ENCODE measurements at regions not wholly inside any gene's neighbourhood (a gene's known extent, or its start where the extent isn't known, plus 50 kb on each side); places are given as distances from the start of the nearest gene placed in this dataset.

DNA sequence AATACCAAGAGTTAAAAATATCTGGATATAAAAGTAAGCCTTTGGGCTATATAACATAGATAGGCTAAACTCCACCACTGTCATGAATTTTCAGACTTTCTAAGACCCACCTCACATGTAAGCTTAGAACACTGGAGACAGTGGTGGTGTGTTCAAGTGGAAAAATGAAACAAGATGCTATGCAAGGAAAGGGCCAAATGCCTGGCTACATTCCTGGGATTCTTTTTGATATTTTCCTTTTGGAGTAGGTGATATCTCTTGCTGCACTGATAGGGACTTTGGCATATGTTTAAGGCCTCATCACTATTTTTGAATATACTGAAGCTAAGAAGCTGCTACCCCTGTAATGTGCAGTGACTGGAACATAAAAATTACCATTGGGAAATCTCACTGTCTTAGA is 341.3 kb downstream of the SLC16A7 start:
- no peak for DNase-seq (ENCODE audit: low read depth)
- TF ChIP-seq, protein P1, sequence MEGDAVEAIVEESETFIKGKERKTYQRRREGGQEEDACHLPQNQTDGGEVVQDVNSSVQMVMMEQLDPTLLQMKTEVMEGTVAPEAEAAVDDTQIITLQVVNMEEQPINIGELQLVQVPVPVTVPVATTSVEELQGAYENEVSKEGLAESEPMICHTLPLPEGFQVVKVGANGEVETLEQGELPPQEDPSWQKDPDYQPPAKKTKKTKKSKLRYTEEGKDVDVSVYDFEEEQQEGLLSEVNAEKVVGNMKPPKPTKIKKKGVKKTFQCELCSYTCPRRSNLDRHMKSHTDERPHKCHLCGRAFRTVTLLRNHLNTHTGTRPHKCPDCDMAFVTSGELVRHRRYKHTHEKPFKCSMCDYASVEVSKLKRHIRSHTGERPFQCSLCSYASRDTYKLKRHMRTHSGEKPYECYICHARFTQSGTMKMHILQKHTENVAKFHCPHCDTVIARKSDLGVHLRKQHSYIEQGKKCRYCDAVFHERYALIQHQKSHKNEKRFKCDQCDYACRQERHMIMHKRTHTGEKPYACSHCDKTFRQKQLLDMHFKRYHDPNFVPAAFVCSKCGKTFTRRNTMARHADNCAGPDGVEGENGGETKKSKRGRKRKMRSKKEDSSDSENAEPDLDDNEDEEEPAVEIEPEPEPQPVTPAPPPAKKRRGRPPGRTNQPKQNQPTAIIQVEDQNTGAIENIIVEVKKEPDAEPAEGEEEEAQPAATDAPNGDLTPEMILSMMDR (conservative IDR thresholded peaks at IDR 0.05; ENCODE audit: control insufficient read depth, insufficient read depth, low read depth, low read length) = no peak

DNA sequence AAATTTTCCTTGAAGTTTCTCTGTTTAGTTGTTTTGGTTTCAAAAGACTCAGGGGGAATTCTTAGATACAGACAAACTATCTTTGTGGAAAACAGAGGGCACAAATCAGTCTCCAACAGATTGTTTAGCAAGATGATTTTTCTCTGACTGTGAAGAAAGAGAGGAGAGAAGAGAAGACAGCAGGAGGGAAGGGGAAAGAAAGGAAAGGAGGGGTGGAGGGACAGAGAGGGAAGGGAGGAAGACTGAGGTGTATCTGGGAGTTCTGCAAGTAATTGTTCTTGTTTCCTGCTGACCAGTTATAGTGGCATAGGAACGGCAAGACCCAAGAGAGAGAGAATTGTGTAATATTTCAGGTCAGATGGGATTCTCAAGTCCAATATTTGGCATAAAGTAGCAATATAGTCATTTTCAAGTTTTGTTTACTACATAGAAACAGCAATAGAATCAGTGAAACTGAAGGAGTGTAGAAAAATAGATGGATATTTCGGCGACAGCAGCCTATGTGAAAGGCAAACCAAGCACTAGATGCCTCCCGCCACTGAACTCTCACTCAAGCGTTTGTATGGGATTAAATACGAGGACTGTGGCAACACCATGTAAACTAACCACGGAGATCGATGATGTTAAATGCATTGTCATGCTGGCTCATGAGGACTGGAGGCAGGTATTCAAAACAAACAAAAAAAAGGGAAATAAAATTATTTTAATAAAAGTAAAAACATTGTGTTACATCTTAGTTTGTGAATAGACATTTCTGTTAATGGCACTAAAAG is 342.5 kb downstream of the SLC16A7 start:
- H3K4me3 ChIP-seq (ENCODE audit: control insufficient read depth, low read depth, low read length) = no peak overlapping the region
- TF ChIP-seq, protein P1 (conservative IDR thresholded peaks at IDR 0.05; ENCODE audit: control insufficient read depth, insufficient read depth, low read depth, low read length) = no peak
- no peak for DNase-seq (ENCODE audit: low read depth)

More for the DNA sequence above, 341.3 kb downstream of the SLC16A7 start:
- no peak overlapping the region for H3K4me3 ChIP-seq (ENCODE audit: control insufficient read depth, low read depth, low read length)

DNA sequence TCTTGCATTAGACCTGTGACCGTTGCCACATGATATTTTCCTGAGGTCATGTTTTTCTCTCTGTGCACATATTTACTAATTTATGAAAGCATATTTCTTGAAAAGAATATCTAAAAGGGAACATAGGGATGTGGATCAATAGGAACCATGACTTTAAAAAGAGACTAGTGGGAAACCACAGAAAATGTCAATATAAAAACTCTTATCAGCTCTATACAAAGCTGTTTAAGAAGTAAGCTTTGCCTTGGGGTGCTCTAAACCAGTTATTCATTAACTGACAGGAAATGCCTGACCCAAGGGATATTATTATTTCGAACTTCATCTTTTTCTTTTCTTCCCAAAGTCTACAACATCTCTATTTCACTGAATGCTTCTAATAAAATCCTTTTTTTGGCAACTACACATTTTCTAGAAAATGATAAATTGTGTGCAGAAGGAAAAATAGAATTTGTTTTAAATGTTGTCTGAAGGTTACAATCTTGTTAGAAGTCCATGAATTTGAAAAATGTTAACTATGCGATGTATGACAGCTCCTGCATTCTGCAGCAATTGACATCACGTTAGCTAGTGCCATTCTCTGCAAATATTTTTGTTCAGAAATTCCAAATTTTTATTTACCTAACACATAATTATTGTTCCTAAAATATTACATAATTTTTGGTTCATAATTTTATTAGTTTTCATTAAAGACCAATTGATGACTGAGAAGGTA is 345.0 kb downstream of the SLC16A7 start:
- DNase-seq (ENCODE audit: low read depth) = no peak
- no peak overlapping the region for H3K4me3 ChIP-seq (ENCODE audit: control insufficient read depth, low read depth, low read length)
- TF ChIP-seq, protein P1 (conservative IDR thresholded peaks at IDR 0.05; ENCODE audit: control insufficient read depth, insufficient read depth, low read depth, low read length) = no peak

DNA sequence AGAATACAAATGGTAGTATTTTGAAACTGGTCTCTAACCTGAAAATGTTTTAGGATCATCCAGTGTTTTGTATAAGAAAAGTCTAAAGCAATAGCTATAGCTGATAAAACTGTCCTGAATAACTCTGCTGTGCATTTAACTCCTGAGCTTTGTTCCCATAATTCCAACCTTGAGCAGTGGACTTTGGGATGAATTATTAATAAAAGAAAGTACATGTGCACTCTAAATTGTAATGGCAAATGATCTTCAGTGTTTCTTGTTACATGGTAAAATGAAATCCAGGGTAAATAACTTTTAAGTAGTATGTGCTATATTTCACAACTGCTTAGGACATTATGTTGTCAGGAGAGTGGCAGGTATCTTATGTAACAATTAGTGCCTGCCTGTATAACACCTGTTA is 345.6 kb downstream of the SLC16A7 start:
- TF ChIP-seq, protein P1 (conservative IDR thresholded peaks at IDR 0.05; ENCODE audit: control insufficient read depth, insufficient read depth, low read depth, low read length) = no peak
- H3K4me3 ChIP-seq (ENCODE audit: control insufficient read depth, low read depth, low read length) = no peak overlapping the region
- no peak for DNase-seq (ENCODE audit: low read depth)

DNA sequence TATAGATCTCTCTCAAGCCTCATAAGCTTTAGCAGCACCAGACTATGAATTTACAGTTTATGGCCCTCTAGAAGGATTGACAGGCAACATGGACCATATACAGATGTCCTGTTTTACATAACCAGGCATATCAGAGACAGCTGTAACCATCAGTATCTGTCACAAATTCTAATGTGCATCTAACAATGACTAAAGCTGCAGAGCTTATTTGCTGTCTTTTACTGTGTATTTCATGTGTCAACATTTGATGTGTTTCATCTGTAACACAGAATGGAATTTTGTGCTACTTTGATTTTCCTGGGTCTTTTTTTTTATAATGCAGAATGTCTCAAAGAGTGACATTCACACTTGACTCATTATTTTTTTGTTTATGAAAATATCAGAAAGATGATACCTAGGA is 348.3 kb downstream of the SLC16A7 start:
- TF ChIP-seq, protein P1 (conservative IDR thresholded peaks at IDR 0.05; ENCODE audit: control insufficient read depth, insufficient read depth, low read depth, low read length) = no peak
- H3K4me3 ChIP-seq (ENCODE audit: control insufficient read depth, low read depth, low read length) = no peak overlapping the region
- no peak for DNase-seq (ENCODE audit: low read depth)

DNA sequence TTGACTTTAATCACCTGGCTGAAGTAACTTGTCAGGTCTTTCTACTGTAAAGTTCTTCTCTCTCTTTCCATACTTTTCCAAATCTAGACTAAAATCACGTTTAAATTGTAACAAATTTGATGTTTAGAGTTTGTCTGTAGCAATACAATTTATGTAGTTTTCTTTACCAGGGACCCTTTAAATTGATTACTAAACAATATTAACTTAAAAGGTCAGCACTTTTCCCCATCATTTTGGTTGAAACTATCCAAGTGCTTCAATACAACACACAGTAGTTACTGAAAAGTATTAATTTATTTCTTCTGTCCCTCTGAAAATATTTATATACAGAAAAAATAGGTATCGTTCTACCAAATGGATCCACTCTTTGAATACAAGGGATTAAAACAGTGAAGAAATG is 350.8 kb downstream of the SLC16A7 start:
- TF ChIP-seq, protein P1 (conservative IDR thresholded peaks at IDR 0.05; ENCODE audit: control insufficient read depth, insufficient read depth, low read depth, low read length) = no peak
- no peak overlapping the region for H3K4me3 ChIP-seq (ENCODE audit: control insufficient read depth, low read depth, low read length)
- DNase-seq (ENCODE audit: low read depth) = no peak

Measured in fibroblast of mammary gland (primary cell).